HG02981 (cell line): ENCODE measurements at regions not wholly inside any gene's neighbourhood (a gene's known extent, or its start where the extent isn't known, plus 50 kb on each side); places are given as distances from the start of the nearest gene placed in this dataset.

Experiments used
- ATAC-seq: cut with Tn5 transposase; IDR thresholded peaks from one replicate; pipeline ENCODE4 v1.9.1; 2021; ENCODE audit warnings: mild to moderate bottlenecking, moderate library complexity; ENCODE audit not compliant: unreplicated experiment

DNA sequence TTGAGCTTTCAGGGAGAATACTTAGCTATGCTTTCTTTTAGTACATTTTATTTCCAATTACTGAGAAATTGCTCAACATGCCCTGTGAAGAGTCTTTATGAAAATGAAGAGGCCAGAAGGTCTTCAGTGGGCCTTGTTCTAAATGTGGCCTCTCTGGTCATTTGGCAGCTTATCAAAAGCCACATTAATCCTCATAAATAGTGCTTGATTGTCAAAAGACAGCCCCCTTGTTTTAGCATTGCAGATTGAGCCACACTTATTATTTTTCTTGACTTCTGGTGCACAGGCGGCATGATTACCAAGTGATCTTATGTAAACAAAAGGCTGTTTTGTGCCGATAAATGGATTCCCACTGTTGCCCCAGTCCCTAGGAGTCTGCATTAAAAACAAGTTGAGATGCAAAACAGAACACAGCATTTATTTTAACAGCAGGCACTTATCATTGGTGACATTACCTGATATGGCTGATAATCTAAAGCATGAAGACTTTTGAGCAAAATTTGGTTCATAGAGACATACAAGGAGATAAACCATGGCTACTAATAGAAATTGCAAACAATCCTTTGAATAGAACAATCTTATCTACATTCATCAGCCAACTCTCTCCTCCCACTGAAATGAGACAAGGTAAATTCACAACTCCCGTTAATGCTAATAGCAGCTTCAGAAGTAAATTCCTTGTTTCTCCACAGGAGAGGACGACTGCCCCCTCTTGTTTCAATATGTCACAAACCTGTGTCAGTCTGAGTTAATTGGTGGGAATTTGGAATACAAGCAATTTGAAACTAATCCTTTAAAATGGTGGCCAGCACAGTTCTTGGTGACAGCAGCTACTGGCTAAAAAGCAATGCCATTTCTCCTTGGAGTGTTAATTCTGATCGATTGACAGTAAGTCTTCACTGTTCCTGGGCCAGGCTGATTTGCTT is 194.3 kb downstream of the NSUN3 start:
- ATAC-seq = no peak

DNA sequence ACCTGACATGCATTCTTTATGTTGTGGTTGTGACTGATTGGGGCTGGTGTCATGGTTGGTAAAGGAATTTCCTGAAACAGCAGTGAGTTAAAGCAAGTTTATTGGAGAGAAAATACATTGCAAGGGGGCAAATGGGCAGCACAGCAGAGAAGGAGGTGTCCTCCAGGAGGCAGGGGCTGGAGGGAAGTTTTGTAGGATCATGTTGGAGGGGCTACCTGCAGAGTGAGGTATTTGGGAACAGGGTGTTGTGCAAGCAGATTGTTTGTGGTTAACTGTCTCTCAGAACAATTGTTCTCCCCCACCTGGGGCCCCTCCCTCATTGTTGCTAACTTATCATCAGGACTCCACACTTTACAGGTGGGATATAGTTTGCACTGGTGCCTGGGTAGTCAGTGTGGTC is 196.0 kb downstream of the NSUN3 start:
- ATAC-seq = no peak

- ATAC-seq = no peak
These were observed 196.4 kb downstream of the NSUN3 start for GRCh38 chr3:94259291-94259690.

DNA sequence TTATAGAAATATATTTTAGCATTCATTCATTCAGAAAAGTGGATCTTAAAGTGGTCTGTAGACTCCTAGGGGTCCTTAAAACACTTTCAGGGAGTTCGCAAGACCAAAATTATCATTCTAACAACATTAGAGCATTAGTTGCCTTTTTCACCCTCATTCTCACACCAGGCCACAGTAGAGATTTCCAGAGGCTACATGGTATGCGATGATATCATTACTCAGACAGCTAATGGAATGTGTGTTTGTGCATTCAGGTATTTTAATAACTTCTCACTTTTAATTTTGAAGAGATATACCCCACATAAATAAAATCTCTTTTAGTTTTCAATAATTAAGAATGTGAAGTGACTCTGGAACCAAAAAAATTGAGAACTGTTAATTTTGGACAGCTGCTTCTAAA is 206.9 kb downstream of the NSUN3 start:
- ATAC-seq = no peak

GRCh38 chr3:94272016-94272415 is 209.2 kb downstream of the NSUN3 start:
- ATAC-seq = no peak

DNA sequence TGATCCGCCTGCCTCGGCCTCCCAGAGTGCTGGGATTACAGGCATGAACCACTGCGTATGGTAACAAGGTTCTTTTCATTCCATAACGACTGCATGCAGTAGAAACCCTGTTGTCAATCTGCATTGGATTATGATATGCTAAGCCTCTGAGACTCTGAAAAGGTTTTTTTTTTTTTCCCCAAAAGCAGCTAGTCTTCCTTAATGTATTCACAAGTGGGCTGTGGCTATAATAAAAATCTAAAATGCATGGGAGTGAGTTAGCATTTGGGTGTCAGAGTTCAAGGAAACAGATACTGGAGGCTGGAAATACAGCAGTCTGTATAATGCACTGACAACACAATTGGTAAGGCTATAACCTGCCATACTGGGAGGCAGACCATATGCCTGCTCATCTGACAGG is 218.1 kb downstream of the NSUN3 start:
- no peak for ATAC-seq

GRCh38 chr3:94285872-94286271 is 223.0 kb downstream of the NSUN3 start:
- no peak for ATAC-seq

DNA sequence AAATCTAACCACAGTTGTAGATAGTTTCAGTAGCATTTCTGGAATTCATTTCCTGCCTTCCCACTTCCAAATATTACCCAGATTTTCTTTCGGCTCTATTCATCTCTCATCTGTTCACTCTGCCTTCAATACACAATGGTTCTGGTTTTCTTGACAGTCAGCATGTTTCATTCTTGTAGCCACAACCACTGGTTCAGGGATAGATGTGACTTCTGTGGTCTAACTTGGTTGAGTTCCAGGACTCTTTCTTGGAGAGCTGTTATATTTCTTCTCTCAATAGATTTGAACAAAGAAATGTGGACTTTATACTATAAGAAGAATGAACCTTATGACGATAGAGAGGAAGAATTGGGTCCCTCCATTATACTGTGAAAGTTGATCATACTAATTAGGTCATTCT is 228.8 kb downstream of the NSUN3 start:
- ATAC-seq = no peak

- ATAC-seq = no peak
These were observed 229.3 kb downstream of the NSUN3 start for GRCh38 chr3:94292151-94292550.

GRCh38 chr3:94293793-94294195 is 230.9 kb downstream of the NSUN3 start:
- no peak for ATAC-seq

GRCh38 chr3:94294806-94295205 is 231.9 kb downstream of the NSUN3 start:
- ATAC-seq = no peak

- no peak for ATAC-seq
These were observed 236.9 kb downstream of the NSUN3 start for GRCh38 chr3:94299716-94300115.

GRCh38 chr3:94301366-94301765 is 238.5 kb downstream of the NSUN3 start:
- no peak for ATAC-seq

- ATAC-seq = no peak
These were observed 240.4 kb downstream of the NSUN3 start for GRCh38 chr3:94303266-94303665.

DNA sequence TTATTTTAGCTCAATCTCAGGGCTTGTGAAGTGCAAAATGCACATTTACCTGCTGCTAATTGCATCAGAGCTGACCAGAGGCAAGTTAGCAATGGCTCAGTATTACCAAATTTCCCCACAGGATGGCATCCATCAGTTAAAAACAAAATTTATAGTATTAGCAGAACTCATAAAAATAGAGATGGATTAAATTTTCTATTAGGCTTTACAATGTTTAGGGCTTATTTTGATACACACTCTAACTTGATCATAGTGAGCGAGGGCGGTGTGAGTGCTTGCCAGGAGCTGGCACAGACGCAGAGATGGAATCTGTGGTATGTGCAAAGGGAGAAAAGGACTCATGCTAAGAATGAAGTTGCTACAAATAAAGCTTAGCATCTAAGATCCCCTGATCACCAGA is 241.0 kb downstream of the NSUN3 start:
- no peak for ATAC-seq

- ATAC-seq = no peak
These were observed 242.1 kb downstream of the NSUN3 start for GRCh38 chr3:94304954-94305353.

DNA sequence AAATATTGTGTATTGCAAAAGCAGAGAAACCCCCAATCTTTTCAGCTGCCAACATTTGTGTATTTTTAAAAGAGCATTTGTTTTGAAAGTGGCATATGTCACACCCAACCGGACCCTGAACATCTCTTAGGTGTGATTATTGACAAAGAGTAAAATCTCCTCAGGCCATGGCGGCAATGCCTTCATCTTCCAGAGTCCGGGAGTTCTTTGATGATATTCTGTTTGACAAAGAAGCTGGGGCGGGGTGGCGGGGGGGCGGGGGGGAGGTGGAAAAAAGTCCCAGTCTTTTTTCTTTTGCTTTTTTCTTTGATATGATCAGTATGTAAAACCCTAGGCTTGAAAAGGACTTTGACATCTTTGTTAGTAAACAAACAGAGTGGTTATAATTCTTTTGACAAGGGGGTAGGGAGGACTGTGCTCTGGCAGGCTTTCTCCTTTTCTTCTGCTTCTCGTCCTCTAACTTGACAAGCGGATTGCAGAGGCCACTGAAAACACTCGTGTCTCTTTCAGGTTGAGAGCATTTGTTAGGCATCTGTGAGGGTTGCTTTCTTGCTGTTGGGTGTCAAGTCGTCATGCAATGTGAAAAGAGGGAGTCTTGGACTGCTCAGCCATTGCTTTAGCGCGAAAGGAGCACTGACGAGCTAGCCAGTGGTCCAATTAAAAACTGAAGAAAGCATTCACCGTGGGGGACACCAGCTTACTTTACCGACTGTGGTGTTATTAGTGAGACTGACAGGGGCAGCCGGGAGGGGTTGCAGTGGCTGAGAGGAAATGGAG is 243.2 kb downstream of the NSUN3 start:
- ATAC-seq = no peak

GRCh38 chr3:94307588-94307987 is 244.7 kb downstream of the NSUN3 start:
- no peak for ATAC-seq

DNA sequence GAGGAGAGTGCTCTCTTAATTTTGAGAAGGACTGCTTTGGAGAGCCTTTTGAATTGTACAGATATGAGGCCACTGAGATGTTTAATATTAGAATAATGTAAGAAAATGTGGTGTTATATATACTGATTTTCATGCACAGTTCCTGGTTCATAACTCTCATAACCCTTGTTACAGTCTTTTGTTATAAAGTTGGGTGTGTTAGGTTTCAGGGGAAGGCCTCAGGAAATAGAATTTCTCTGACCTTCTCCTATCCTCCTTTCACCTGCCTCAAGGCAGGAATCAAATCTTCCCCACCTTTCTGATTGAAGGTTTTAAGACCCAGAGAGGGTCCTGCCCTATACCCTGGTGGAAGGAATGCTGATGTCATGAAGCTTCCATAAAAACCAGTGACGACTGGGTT is 245.9 kb downstream of the NSUN3 start:
- no peak for ATAC-seq

DNA sequence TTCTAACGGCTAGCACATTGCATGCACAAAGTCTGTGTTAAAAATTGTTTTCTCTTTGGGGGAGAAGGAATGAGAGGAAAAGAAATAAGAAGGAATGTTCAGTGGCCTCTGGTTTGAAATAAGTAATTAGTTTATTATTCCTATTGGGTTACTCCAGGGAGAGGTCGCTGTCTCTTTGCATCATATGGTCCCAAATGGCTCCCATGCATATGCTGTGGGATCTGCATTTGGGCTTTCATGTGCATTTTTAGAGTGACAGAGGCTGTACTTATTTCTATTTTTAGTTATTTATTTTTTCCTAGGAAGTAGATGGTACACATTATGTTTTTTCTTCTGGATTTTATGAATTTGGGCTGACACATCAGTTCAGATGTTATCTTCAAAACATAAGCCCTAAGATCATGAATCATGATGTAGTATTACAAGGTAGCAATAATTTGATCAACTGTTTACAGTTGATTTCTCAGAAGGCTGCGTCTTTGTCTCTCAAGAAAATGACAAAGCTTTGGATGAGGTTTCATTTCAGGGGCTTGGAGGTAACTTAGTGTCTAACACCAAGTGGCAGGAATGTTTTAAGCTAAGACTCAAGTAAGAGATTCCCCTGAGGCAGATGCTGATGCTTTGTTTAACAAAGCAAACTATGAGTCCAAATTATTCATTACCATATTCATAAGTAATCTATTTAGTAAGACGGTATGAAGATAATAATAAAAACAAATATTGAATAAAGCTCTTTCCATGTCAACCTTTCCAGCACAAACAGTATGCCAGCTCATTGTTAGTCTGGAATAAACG is 247.7 kb downstream of the NSUN3 start:
- no peak for ATAC-seq

GRCh38 chr3:94311651-94312050 is 248.8 kb downstream of the NSUN3 start:
- ATAC-seq = no peak
